LNCAP (cell line): ENCODE measurements at regions not wholly inside any gene's neighbourhood (a gene's known extent, or its start where the extent isn't known, plus 50 kb on each side); places are given as distances from the start of the nearest gene placed in this dataset.

ENCODE experiments used
- TF ChIP-seq, protein P1 (sequence below): fragments of 450-650 bp; IDR thresholded peaks from 2 replicates; pipeline ENCODE4 v1.5.1; 2017; ENCODE audit warnings: mild to moderate bottlenecking

DNA sequence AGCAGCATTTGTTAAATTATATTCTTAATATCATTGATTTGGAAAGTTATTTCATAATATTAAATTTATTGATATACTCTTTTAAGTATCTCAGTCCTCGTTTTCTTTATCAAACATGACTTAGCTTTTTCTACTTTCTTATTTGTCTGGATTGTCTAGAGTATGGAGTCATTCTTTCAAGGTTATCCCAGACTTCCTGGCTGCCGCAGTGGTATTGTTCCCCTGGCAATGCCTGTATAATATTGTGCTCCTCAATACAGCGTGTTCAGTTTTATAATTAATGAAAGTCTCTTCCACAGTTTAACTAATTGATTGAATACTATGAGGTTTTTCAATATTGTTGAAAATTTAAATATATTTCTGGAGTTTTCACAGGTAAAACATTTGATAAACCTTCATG, 310.9 kb downstream of the ANKRD50 start:
- TF ChIP-seq, protein P1, sequence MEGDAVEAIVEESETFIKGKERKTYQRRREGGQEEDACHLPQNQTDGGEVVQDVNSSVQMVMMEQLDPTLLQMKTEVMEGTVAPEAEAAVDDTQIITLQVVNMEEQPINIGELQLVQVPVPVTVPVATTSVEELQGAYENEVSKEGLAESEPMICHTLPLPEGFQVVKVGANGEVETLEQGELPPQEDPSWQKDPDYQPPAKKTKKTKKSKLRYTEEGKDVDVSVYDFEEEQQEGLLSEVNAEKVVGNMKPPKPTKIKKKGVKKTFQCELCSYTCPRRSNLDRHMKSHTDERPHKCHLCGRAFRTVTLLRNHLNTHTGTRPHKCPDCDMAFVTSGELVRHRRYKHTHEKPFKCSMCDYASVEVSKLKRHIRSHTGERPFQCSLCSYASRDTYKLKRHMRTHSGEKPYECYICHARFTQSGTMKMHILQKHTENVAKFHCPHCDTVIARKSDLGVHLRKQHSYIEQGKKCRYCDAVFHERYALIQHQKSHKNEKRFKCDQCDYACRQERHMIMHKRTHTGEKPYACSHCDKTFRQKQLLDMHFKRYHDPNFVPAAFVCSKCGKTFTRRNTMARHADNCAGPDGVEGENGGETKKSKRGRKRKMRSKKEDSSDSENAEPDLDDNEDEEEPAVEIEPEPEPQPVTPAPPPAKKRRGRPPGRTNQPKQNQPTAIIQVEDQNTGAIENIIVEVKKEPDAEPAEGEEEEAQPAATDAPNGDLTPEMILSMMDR = no peak

DNA sequence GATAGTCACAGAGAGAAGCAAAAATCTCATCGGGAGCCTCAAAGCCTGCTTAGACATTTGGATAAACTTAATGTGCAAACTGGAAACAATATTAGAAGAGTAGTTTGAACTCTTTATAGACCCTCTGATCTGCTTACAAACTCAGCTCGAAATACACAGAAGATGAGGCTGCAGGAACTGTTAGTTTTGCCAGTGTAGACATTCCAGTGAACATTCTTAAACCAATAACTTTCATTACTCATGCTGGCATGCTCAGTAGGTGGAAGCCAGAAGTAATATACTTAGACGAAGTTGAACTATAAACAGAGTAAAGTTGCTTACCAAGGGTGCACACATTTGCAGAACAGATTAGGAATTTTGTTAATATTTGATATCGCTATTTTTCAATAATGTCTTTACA, 303.5 kb downstream of the ANKRD50 start:
- TF ChIP-seq, protein P1 = no peak

DNA sequence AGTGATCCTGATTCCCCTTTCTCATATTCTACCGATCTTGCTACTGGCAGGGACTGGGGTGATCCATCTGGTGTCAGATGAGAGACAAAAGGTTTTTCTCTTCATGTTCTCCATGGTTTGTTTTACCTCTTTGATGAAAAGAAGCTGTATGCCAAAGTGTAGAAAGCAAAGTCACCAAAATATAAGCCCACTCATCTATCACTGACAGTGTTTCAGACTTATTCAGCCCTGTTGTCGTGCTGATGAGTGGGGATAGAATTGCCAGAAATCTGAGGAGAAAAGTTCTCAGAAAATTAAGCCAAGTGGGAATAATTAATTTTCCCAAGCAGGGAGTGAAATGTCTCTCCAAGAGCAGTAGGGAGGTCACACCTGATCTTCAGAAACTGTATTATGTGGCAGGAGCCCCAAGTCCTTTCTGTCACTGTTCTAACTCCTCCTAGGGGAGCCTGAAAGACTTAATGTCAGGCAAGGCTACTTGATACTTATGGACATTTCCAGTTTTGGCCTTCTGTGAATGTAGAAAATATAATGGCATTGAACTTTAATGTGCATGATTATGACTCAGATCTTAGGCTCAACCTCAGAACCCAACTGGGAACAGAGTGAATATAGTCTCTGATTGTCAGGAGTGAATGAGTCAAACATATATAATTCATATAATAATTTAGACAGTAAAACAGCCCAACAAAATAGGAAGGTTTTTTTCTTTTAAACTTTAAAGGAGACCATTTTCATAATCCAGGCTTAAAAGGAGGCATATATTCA, 298.1 kb downstream of the ANKRD50 start:
- TF ChIP-seq, protein P1 = no peak

DNA sequence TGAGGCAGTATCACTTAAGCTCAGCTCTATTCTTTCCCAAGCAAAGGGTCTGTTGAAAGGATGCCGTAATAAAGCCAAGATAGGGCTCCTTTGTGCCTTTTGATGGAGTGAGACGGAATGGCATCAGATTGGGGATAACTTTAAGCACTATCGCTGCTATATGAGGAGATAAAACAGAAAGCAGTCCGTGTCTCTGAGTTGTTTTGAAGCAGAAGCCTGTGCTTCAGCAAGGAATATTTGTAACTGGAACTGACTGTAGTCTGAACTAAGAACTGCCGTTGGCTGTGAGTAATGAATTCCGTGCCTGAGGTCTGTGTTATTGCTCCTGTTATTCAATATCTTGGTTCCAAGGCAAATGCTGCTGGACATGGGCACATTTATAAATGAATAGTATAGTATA, 297.4 kb downstream of the ANKRD50 start:
- TF ChIP-seq, protein P1 = no peak

DNA sequence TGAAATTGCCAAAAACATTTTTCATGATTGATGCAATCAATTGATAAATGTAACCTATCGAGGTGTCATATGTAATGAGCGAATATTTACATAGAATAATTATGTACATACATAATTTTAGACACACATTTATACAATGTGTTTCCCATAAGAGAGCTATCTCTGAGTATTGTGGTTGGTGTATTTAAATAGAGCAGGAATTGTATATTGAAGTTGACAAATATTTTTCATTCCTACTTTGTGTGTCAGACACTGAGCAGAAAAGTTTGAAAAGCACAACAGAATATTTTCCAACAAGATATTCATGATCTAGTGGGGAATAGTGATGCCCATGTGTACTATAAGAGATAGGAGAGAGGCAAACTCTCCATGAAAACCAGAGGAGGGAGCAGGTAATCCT, 295.2 kb downstream of the ANKRD50 start:
- TF ChIP-seq, protein P1 = no peak

DNA sequence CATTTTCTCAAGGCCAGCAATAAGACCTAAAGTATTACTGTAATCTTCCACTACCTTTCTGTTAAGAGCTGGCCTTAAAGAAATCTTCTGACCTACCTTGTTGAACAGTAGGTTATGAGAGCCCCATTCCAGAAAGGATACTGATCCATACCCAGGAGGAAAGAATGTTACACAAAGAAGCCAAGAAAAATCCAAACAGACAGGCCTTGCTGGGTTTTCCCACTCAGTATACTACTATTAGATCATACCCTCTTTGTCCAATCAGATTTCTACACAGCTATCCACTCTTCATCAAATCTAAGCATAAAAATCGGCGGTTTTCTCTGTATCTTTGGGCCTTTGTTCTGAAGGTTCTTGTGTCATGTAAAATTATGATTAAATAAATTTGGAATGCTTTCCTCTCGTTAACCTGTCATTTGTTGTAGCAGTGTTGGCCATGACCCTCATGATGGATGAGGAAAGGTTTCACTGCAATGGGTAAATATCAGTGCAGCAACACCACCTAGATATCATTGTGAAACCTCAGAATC, 292.3 kb downstream of the ANKRD50 start:
- TF ChIP-seq, protein P1 = no peak

DNA sequence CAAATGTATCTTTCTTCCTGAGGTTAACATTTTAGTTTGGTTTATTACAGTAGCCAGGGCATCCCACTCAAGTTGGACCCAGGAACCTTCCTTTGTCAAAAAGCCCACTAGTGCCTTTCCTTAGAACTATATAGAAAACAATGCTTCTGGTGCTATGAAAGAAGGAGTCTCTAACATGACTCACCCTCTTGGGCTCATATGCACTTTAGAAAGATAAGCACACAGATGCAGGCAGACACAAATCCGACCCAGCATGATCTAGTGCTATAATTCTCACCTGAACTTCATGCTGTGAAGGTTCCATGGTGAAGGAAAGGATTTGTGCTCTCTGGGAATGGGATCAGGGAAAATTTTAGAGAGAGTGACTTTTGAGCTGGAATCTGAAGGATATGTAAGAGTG, 289.4 kb downstream of the ANKRD50 start:
- TF ChIP-seq, protein P1 = no peak

DNA sequence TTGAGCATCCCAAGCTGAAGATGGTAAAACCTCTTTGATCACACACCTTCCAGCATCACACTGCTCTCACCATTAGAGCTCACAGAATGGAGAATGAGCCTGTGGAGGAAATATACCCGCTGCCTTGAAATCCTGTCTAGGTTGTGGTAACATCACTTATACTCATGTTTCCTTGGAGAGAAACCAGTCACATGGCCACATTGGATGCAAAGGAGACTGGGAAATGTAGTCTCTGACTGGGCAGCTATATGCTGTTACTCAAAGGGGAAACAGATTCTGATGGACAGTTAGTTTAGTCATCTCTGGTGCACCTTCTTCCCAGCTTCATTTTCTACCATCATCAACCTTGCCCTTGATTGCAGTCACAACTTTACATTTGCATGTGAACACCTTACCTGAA, 286.3 kb downstream of the ANKRD50 start:
- TF ChIP-seq, protein P1 = no peak
